GM03348 (cell line): ENCODE measurements at regions not wholly inside any gene's neighbourhood (a gene's known extent, or its start where the extent isn't known, plus 50 kb on each side); places are given as distances from the start of the nearest gene placed in this dataset.

Source experiments
- DNase-seq: peaks from one replicate; pipeline ENCODE4 v3.0.0; 2012; ENCODE audit warnings: low spot score

GRCh38 chr6:122118945-122119506 is 280.4 kb upstream of the HSF2 start:
- DNase-seq = no peak

GRCh38 chr6:122122202-122122601 is 277.2 kb upstream of the HSF2 start:
- no peak for DNase-seq

- no peak for DNase-seq
These were observed 276.8 kb upstream of the HSF2 start for GRCh38 chr6:122122686-122123085.

GRCh38 chr6:122124908-122125307 is 274.5 kb upstream of the HSF2 start:
- no peak for DNase-seq

- DNase-seq = no peak
These were observed 272.6 kb upstream of the HSF2 start for GRCh38 chr6:122126894-122127293.

- DNase-seq = no peak
These were observed 271.0 kb upstream of the HSF2 start for GRCh38 chr6:122128445-122128844.

GRCh38 chr6:122129313-122130025 is 270.0 kb upstream of the HSF2 start:
- DNase-seq = no peak

- no peak for DNase-seq
These were observed 269.5 kb upstream of the HSF2 start for GRCh38 chr6:122130026-122130348.

GRCh38 chr6:122130518-122130917 is 268.9 kb upstream of the HSF2 start:
- DNase-seq = no peak

GRCh38 chr6:122136386-122136785 is 263.1 kb upstream of the HSF2 start:
- no peak for DNase-seq

- DNase-seq = no peak
These were observed 259.4 kb upstream of the HSF2 start for GRCh38 chr6:122140031-122140430.

GRCh38 chr6:122141246-122141645 is 258.2 kb upstream of the HSF2 start:
- no peak for DNase-seq

- no peak for DNase-seq
These were observed 255.4 kb upstream of the HSF2 start for GRCh38 chr6:122143813-122144601.

GRCh38 chr6:122145246-122145645 is 254.2 kb upstream of the HSF2 start:
- DNase-seq = no peak

GRCh38 chr6:122145741-122146240 is 253.7 kb upstream of the HSF2 start:
- no peak for DNase-seq

GRCh38 chr6:122147291-122147690 is 252.2 kb upstream of the HSF2 start:
- no peak for DNase-seq

- no peak for DNase-seq
These were observed 248.4 kb upstream of the HSF2 start for GRCh38 chr6:122151066-122151465.

- no peak for DNase-seq
These were observed 247.7 kb upstream of the HSF2 start for GRCh38 chr6:122151763-122152162.

GRCh38 chr6:122153557-122153956 is 245.9 kb upstream of the HSF2 start:
- DNase-seq = no peak

- no peak for DNase-seq
These were observed 245.3 kb upstream of the HSF2 start for GRCh38 chr6:122154155-122154554.

GRCh38 chr6:122154912-122155575 is 244.4 kb upstream of the HSF2 start:
- no peak for DNase-seq

- DNase-seq = no peak
These were observed 238.3 kb upstream of the HSF2 start for GRCh38 chr6:122161136-122161535.

- DNase-seq = no peak
These were observed 234.4 kb upstream of the HSF2 start for GRCh38 chr6:122165014-122165413.
